Retinal pigment epithelial cell (primary cell): ENCODE measurements at regions not wholly inside any gene's neighbourhood (a gene's known extent, or its start where the extent isn't known, plus 50 kb on each side); places are given as distances from the start of the nearest gene placed in this dataset.

Experiments used
- DNase-seq: peaks from one replicate; pipeline ENCODE4 v3.0.0-alpha.2; 2010; ENCODE audit warnings: low read depth
- H3K4me3 ChIP-seq: 2 replicates; pipeline ENCODE4 v1.5.1; 2011; ENCODE audit warnings: mild to moderate bottlenecking, low read length, control low read depth, moderate library complexity
- TF ChIP-seq, protein P1 (sequence below): conservative IDR thresholded peaks from 2 replicates; pipeline ENCODE4 v1.5.1; 2011; ENCODE audit warnings: low read depth, low read length, control low read depth, inconsistent platforms

DNA sequence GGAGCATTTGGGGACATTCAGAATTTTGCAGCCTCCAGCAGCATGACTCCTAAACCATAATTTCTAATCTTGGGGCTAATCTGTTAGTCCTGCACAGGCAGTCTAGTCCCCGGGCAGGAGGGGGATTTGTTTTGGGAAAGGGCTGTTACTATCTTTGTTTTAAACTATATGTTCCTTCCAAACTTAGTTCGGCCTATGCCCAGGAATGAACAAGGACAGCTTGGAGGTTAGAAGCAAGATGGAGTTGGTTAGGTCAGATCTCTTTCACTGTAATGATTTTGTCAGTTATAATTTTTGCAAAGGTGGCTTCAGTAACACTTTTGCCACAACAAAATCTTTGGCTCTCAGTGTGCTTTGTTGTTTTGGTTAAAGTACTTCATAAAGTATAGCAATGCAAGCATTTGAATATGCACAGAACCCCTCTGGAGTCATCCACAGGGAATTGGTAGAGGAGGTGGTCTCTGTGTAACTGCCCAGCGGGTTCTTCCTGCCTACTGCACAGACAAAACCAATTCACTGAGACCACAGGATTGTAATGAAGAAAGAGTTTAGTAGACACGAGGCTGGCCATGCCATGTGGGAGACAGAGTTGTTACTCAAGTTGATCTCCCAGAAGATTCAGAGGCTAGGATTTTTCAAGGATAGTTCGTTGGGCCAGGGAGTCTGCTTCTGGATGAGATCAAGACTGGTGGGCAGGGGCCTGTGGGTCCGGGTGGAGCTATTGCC is 224.1 kb upstream of the MYLIP start:
- DNase-seq, result no peak
- TF ChIP-seq, protein P1, sequence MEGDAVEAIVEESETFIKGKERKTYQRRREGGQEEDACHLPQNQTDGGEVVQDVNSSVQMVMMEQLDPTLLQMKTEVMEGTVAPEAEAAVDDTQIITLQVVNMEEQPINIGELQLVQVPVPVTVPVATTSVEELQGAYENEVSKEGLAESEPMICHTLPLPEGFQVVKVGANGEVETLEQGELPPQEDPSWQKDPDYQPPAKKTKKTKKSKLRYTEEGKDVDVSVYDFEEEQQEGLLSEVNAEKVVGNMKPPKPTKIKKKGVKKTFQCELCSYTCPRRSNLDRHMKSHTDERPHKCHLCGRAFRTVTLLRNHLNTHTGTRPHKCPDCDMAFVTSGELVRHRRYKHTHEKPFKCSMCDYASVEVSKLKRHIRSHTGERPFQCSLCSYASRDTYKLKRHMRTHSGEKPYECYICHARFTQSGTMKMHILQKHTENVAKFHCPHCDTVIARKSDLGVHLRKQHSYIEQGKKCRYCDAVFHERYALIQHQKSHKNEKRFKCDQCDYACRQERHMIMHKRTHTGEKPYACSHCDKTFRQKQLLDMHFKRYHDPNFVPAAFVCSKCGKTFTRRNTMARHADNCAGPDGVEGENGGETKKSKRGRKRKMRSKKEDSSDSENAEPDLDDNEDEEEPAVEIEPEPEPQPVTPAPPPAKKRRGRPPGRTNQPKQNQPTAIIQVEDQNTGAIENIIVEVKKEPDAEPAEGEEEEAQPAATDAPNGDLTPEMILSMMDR, result no peak
- H3K4me3 ChIP-seq, result no peak overlapping the region

- DNase-seq, result no peak
- TF ChIP-seq, protein P1, result no peak
- H3K4me3 ChIP-seq, result no peak overlapping the region
Measured at GRCh38 chr6:15901141-15902115, 227.5 kb upstream of the MYLIP start.

- no peak overlapping the region for H3K4me3 ChIP-seq
- TF ChIP-seq, protein P1, result no peak
- DNase-seq, result no peak
Measured at GRCh38 chr6:15898693-15899092, 230.2 kb upstream of the MYLIP start.

DNA sequence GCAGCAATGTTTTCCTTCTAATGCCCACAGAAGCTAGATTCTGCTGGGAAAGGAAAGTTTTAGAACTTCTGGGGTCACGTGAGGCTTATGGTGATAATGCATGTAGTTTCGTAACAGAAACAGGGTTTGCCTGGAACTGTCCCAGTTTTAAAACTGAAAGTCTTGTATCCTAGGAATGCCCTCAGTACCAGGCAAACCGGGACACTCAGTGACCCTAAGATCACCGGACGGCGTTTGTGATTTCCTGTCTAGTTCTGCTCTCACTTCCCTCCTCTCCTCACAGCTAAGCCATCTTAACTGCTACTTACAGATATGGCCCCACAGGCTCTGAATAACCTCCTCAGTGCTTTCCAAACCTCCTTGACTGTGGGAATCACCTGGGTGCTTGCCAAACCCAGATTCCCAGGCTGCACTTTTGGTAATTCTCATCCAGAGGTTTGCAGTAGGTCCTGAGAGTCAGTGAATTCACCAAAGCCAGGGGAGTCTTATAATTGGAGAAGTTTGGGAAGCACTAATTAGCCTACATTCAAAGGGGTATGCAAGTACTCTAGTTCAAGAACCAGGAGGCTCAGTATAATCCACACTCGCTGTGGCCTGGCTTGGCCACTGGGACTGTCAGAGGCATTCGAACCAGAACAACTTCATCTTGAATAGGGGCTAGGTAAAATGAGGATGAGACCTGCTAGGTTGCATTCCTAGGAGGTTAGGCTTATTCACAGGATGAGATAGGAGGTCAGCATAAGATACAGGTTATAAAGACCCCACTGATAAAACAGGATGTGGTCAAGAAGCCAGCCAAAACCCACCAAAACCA is 231.6 kb upstream of the MYLIP start:
- TF ChIP-seq, protein P1, result no peak
- peak; percentile 87 for DNase-seq
- H3K4me3 ChIP-seq, result no peak overlapping the region

- TF ChIP-seq, protein P1, result no peak
- DNase-seq, result no peak
- no peak overlapping the region for H3K4me3 ChIP-seq
Measured at GRCh38 chr6:15894973-15895725, 232.3 kb upstream of the DTNBP1 start.

DNA sequence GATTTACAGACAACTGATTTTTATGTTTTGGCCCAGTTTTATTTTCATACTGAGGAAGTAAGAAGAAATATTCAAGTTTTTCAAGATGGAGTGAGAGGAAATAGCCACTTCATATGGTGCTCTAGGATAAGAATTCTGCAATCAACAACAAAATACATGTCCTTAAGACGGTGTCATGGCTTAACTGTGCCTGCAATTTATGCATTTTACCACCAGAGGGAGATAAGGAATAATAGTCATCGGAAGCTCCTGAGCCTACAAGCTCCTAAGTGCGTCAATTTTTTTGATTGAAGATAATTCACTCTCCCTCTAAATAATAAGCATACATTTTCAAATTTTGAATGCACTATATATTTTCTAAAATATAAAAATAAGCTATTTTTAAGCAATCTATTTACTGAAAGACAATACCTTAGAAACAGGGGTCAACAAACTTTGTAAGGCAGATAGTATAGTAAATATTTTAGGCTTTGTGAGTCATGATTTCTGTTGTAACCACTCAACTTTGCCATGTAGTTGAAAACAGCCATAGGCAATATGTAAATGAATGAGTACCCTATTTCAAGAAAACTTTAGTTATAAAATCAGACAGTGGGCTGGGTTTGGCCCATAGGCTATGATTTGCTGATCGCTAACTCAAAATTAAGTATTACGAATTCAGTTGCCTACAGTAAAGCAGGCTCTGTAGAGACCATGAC is 230.9 kb upstream of the DTNBP1 start:
- no peak for DNase-seq
- H3K4me3 ChIP-seq, result no peak overlapping the region

More for the DNA sequence above, 230.9 kb upstream of the DTNBP1 start:
- TF ChIP-seq, protein P1, result peak; percentile 51
